Panc1 (cell line): ENCODE measurements at regions not wholly inside any gene's neighbourhood (a gene's known extent, or its start where the extent isn't known, plus 50 kb on each side); places are given as distances from the start of the nearest gene placed in this dataset.

Source experiments
- ATAC-seq: fragments of 200-7000 bp; cut with Tn5 transposase; 2 replicates; pipeline ENCODE4 v1.9.1; 2020; ENCODE audit warnings: mild to moderate bottlenecking, moderate library complexity
- BruUV-seq: library from RNA; stranded (reverse); fragments of 400-500 nt; replicated peaks from 2 replicates; lab custom pipeline; 2021; lab: Mats Ljungman, UMichigan
- CTCF ChIA-PET: fragments of 300-600 bp; sonication (Branson Sonifier 250); formaldehyde crosslinking; loops from one replicate; lab custom pipeline; 2022; ENCODE audit warnings: antibody characterized with exemption; lab: Charles Lee
- POLR2A ChIA-PET: fragments of 300-600 bp; sonication (Branson Sonifier 250); formaldehyde crosslinking; loops from one replicate; lab custom pipeline; 2022; ENCODE audit warnings: antibody characterized with exemption; lab: Charles Lee
- DNase-seq: peaks from one replicate; pipeline ENCODE4 v3.0.0-alpha.2; 2010; ENCODE audit warnings: low read depth, low spot score
- H3K27ac ChIP-seq: 2 replicates; pipeline ENCODE4 v1.5.1; 2011; ENCODE audit warnings: mild to moderate bottlenecking, low read length, inconsistent platforms
- H3K27me3 ChIP-seq: fragments of 200-500 bp; sonication (Bioruptor generic); 2 replicates; pipeline ENCODE4 v1.6.0; 2014; ENCODE audit warnings: low read length, inconsistent platforms; ENCODE audit not compliant: control insufficient read depth, insufficient read depth
- H3K36me3 ChIP-seq: fragments of 200-500 bp; sonication (Bioruptor generic); 2 replicates; pipeline ENCODE4 v1.5.1; 2014; ENCODE audit warnings: inconsistent platforms, mild to moderate bottlenecking, low read length, moderate library complexity; ENCODE audit not compliant: control insufficient read depth, insufficient read depth
- H3K4me1 ChIP-seq: 2 replicates; pipeline ENCODE4 v1.5.1; 2011; ENCODE audit warnings: inconsistent platforms, mild to moderate bottlenecking, low read length, moderate library complexity; ENCODE audit not compliant: control insufficient read depth, insufficient read depth
- H3K4me3 ChIP-seq, 2 experiments: 2 replicates each; pipeline ENCODE4 v1.5.1; 2011 to 2012; ENCODE audit warnings: low read depth in 2 of 2, low read length in 2 of 2, mild to moderate bottlenecking in 2 of 2, inconsistent platforms in 1 of 2, moderate library complexity in 1 of 2
- H3K9me3 ChIP-seq: fragments of 200-500 bp; sonication (Bioruptor generic); 2 replicates; pipeline ENCODE4 v1.5.1; 2014; ENCODE audit warnings: low read depth, mild to moderate bottlenecking, inconsistent platforms, low read length, moderate library complexity; ENCODE audit not compliant: control insufficient read depth, insufficient read depth
- CTCF ChIP-seq: fragments of 450-650 bp; IDR thresholded peaks from 2 replicates; pipeline ENCODE4 v1.5.1; 2017; ENCODE audit warnings: mild to moderate bottlenecking
- POLR2AphosphoS5 ChIP-seq: IDR thresholded peaks from 2 replicates; pipeline ENCODE4 v1.6.1; 2012; ENCODE audit warnings: mild to moderate bottlenecking, low read depth, low read length, moderate library complexity
- REST ChIP-seq, 2 experiments: IDR thresholded peaks; 2 replicates each; pipeline ENCODE4 v1.6.1; 2011 to 2012; ENCODE audit warnings: low read depth in 2 of 2, control low read depth in 1 of 2, low read length in 1 of 2, mild to moderate bottlenecking in 1 of 2, moderate library complexity in 1 of 2; ENCODE audit not compliant: insufficient read depth in 1 of 2
- SIN3A ChIP-seq: IDR thresholded peaks from 2 replicates; pipeline ENCODE4 v1.6.1; 2012; ENCODE audit warnings: low read depth, mild to moderate bottlenecking, low read length, moderate library complexity, borderline replicate concordance; ENCODE audit not compliant: insufficient read depth
- TCF7L2 ChIP-seq: IDR thresholded peaks from 2 replicates; pipeline ENCODE4 v1.6.1; 2011; ENCODE audit warnings: mild to moderate bottlenecking, low read depth, low read length, inconsistent platforms
- in situ Hi-C: cut with HindIII; loops from 2 replicates; pipeline ENCODE4 v1.10.0; 2016; ENCODE audit warnings: low sequenced_read_pairs, low pct_unique_long_range_greater_than_20kb
- intact Hi-C: fragments of 100-400 bp; cut with micrococcal nuclease; formaldehyde crosslinking; loops from one replicate; pipeline ENCODE4 v1.10.0; 2022; ENCODE audit not compliant: unreplicated experiment

GRCh38 chr4:40698733-40699132, 51.0 kb upstream of the NSUN7 start:
- no TSS peak for BruUV-seq
- DNase-seq: no peak
- in situ Hi-C loops: no loop called here
- H3K4me1 ChIP-seq: no peaks in the 10 kb centered on the region
- H3K27ac ChIP-seq: no peak overlapping the region
- POLR2A ChIA-PET: interaction anchor here (0.7 kb wide), 1 partner anchor 1205 kb away, joined by 4 read pairs; no protein-coding TSS in a partner anchor
- H3K27me3 ChIP-seq: no peaks in the 10 kb centered on the region
- ATAC-seq: no peak
- no peaks in the 10 kb centered on the region for H3K9me3 ChIP-seq
- CTCF ChIA-PET: no interaction called here
- no peak overlapping the region for H3K4me3 ChIP-seq
- intact Hi-C loops: no loop called here
- H3K36me3 ChIP-seq: no peaks in the 10 kb centered on the region
- TF ChIP-seq POLR2AphosphoS5 (no peak), SIN3A (no peak)

GRCh38 chr4:40699648-40700047, 50.1 kb upstream of the NSUN7 start:
- no peak for TF ChIP-seq SIN3A
- no peak for TF ChIP-seq POLR2AphosphoS5
- no peak for TF ChIP-seq TCF7L2
- TF ChIP-seq REST (IDR thresholded peaks at IDR 0.05; ENCODE audit: insufficient read depth in 1 of 2, low read depth in 2 of 2, low read length in 1 of 2): no peak
- TF ChIP-seq CTCF: no peak
- H3K4me1 ChIP-seq: no peaks in the 10 kb centered on the region
- ChIA-PET POLR2A (no interaction called here), CTCF (no interaction called here)
- DNase-seq: no peak
- no TSS peak for BruUV-seq
- in situ Hi-C loops (no loop called here), intact Hi-C loops (no loop called here)
- no peak overlapping the region for H3K4me3 ChIP-seq
- no peaks in the 10 kb centered on the region for H3K9me3 ChIP-seq
- no peaks in the 10 kb centered on the region for H3K36me3 ChIP-seq
- H3K27me3 ChIP-seq: no peaks in the 10 kb centered on the region
- no peak overlapping the region for H3K27ac ChIP-seq
- ATAC-seq: no peak
